ENCODE measurements at regions not wholly inside any gene's neighbourhood (a gene's known extent, or its start where the extent isn't known, plus 50 kb on each side); places are given as distances from the start of the nearest gene placed in this dataset.

DNA sequence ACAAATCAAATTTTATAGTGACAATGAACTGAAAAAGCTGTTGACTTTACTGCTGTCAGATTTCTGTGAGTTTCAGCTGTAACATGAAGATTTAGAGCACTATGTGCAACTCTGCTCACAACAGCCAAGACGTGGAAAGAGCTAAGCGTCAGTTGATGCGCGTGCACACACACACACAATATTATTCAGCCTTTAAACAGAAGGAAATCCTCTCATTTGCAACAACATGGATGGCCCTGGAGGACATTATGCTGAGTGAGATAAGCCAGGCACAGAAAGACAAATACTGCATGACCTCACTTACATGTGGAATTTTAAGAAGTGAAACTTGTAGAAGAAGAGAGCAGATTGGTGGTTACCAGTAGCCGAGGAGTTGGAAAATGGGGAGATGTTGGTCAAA is 82.8 kb upstream of the FRMD4A start:
- DNase-seq = no peak
- no peak overlapping the region for H3K4me3 ChIP-seq (ENCODE audit: low read depth, low read length)
- H3K4me1 ChIP-seq = no peaks in the 10 kb centered on the region
- TF ChIP-seq, protein P1, sequence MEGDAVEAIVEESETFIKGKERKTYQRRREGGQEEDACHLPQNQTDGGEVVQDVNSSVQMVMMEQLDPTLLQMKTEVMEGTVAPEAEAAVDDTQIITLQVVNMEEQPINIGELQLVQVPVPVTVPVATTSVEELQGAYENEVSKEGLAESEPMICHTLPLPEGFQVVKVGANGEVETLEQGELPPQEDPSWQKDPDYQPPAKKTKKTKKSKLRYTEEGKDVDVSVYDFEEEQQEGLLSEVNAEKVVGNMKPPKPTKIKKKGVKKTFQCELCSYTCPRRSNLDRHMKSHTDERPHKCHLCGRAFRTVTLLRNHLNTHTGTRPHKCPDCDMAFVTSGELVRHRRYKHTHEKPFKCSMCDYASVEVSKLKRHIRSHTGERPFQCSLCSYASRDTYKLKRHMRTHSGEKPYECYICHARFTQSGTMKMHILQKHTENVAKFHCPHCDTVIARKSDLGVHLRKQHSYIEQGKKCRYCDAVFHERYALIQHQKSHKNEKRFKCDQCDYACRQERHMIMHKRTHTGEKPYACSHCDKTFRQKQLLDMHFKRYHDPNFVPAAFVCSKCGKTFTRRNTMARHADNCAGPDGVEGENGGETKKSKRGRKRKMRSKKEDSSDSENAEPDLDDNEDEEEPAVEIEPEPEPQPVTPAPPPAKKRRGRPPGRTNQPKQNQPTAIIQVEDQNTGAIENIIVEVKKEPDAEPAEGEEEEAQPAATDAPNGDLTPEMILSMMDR (IDR thresholded peaks at IDR 0.05; ENCODE audit: low read depth, low read length) = no peak
- H3K27me3 ChIP-seq = peaks cover 5% of the 10 kb centered on the region; the same call in 1 of the 2 replicates
- H3K9me3 ChIP-seq = no peaks in the 10 kb centered on the region; the same call in 1 of the 2 replicates
- no peaks in the 10 kb centered on the region for H3K36me3 ChIP-seq

DNA sequence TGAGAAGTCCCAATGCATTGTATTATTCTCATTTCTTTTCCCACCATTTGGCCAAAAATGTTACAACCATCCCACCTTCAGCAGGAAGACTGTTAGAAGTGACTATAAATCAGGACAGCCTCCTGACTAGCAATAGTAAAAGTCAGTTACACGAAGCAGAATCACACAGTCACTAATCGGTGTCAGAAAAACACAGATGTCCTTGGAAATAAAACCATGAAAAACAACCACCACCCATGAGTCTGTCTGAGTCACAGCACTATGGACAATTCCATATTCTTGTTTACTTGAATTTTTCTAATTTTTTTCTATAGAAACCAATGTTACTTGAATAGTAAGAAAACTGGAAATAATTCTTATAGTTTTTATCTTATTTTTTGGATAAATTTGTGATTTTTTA is 81.9 kb upstream of the FRMD4A start:
- H3K36me3 ChIP-seq = no peaks in the 10 kb centered on the region
- TF ChIP-seq, protein P1 (IDR thresholded peaks at IDR 0.05; ENCODE audit: low read depth, low read length) = no peak
- H3K27me3 ChIP-seq = peaks cover 8% of the 10 kb centered on the region
- no peaks in the 10 kb centered on the region for H3K4me1 ChIP-seq
- DNase-seq = no peak
- H3K9me3 ChIP-seq = no peaks in the 10 kb centered on the region; the same call in 1 of the 2 replicates
- H3K4me3 ChIP-seq (ENCODE audit: low read depth, low read length) = no peak overlapping the region

DNA sequence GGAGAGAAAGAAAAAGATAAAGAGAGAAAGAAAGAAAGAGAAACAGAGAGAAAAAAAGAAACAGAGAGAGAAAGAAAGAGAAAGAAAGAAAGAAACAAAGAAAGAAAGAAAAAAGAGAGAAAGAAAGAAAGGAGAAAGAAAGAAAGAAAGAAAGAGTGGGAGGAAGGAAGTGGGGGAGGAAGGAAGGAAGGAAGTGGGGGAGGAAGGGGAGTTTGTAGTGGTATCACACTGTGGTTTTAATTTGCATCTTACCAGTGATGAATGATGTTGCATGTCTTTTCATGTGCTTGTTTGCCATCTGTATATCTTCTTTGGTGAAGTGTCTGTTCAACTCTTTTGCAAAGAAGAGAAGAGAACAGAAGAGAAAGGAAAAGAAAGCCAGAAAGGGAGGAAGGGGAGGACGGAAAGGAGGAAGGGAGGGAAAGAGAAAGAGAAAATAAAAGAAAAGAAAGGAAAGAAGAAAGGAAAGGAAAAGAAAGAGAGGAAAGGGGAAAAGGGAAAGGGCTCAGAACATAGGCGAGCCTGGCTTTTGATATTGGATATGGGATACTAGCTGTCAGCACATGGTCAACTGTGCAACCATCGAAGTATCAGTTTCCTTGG is 79.2 kb upstream of the FRMD4A start:
- no peak for DNase-seq
- TF ChIP-seq, protein P1 (IDR thresholded peaks at IDR 0.05; ENCODE audit: low read depth, low read length) = no peak
- peaks cover 33% of the 10 kb centered on the region for H3K27me3 ChIP-seq
- no peak overlapping the region for H3K4me3 ChIP-seq (ENCODE audit: low read depth, low read length)
- no peaks in the 10 kb centered on the region; the same call in 1 of the 2 replicates for H3K9me3 ChIP-seq
- H3K4me1 ChIP-seq = no peaks in the 10 kb centered on the region
- no peaks in the 10 kb centered on the region for H3K36me3 ChIP-seq

DNA sequence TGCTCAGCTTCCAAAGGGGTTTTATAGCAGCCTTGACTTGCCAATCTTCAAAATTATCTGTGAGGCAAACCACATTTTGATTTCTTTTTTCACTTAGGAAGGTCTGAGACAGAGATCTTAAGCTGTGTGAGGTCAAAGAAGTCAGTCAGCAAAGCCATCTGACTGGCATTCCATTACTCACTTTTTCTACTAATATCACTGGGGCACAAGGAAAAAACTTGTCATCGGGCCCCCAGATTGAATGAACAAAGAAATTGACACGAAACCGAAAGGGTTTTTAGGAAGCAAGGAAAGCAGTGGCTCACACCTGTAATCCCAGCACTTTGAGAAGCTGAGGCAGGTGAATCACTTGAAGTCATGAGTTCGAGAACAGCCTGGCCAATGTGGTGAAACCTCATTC is 78.5 kb upstream of the FRMD4A start:
- no peaks in the 10 kb centered on the region; the same call in 1 of the 2 replicates for H3K9me3 ChIP-seq
- H3K27me3 ChIP-seq = peaks cover 33% of the 10 kb centered on the region

DNA sequence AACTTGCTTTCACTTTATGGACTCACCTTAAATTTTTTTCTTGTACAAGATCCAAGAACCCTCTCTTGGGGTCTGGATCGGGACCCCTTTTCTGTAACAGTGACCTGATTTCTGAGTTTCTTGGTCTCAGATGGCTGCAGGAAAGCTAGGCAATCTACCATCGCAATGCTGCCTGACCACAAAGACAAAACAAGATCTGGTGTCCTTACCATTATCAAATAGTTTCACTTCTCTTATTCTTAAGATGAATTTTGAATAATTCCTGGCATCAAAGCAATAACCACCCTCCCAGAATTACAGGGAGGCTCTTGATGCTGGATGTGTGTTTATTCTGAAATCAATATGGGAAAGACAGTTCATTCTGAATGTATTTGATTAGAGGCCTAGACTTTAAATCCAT is 77.4 kb upstream of the FRMD4A start:
- no peak for DNase-seq
- Histone ChIP-seq H3K9me3 (no peaks in the 10 kb centered on the region), H3K4me1 (no peaks in the 10 kb centered on the region), H3K4me3 (ENCODE audit: low read depth, low read length) (no peak overlapping the region), H3K27me3 (peaks cover 35% of the 10 kb centered on the region), H3K36me3 (no peaks in the 10 kb centered on the region)
- TF ChIP-seq, protein P1 (IDR thresholded peaks at IDR 0.05; ENCODE audit: low read depth, low read length) = no peak

More for the DNA sequence above, 78.5 kb upstream of the FRMD4A start:
- Histone ChIP-seq H3K4me3 (ENCODE audit: low read depth, low read length) (no peak overlapping the region), H3K36me3 (no peaks in the 10 kb centered on the region), H3K4me1 (no peaks in the 10 kb centered on the region)
- TF ChIP-seq, protein P1 (IDR thresholded peaks at IDR 0.05; ENCODE audit: low read depth, low read length) = no peak
- DNase-seq = no peak

DNA sequence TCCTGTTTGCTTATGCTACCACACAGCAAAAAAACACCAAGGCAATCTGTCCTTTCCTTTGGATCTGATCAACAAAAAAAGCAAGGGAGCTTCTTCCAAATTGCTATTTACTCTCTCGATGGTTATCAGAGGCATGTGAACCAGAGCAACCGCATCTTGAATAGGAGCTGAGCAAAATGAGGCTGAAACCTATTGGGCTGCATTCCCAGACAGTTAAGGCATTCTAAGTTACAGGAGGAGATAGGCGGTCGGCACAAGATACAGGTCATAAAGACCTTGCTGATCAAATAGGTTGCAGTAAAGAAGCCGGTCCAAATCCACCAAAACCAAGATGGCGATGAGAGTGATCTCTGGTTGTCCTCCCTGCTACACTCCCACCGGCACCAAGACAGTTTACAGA is 76.8 kb upstream of the FRMD4A start:
- TF ChIP-seq, protein P1 (IDR thresholded peaks at IDR 0.05; ENCODE audit: low read depth, low read length) = no peak
- H3K9me3 ChIP-seq = no peaks in the 10 kb centered on the region
- H3K4me3 ChIP-seq (ENCODE audit: low read depth, low read length) = no peak overlapping the region
- no peaks in the 10 kb centered on the region for H3K36me3 ChIP-seq
- DNase-seq = no peak
- no peaks in the 10 kb centered on the region for H3K4me1 ChIP-seq
- H3K27me3 ChIP-seq = peaks cover 36% of the 10 kb centered on the region
